ENCODE measurements at regions not wholly inside any gene's neighbourhood (a gene's known extent, or its start where the extent isn't known, plus 50 kb on each side); places are given as distances from the start of the nearest gene placed in this dataset.

- H3K4me2 ChIP-seq (ENCODE audit: insufficient read depth, low read length): no peak overlapping the region
- H3K9me1 ChIP-seq (ENCODE audit: control insufficient read depth, insufficient read depth, low read length): no peaks in the 10 kb centered on the region
- no peak overlapping the region for H3K9ac ChIP-seq (ENCODE audit: insufficient read depth in 1 of 2, low read depth in 2 of 2, low read length in 2 of 2)
- 0 out of 2 replicates have a peak, but pooled peaks cover 2% of the 10 kb centered on the region for H3K9me3 ChIP-seq (replicated peaks; ENCODE audit: control insufficient read depth, insufficient read depth, low read depth, low read length)
- WGBS (ENCODE audit: insufficient coverage, low coverage, missing lambda C conversion rate): 0% methylated on average over 2 of the region's 2 CpGs
- H3K4me3 ChIP-seq: no peak overlapping the region
- H4K20me1 ChIP-seq (replicated peaks; ENCODE audit: control insufficient read depth, insufficient read depth, low read length): no peaks in the 10 kb centered on the region
- H3K27me3 ChIP-seq (ENCODE audit: control insufficient read depth in 2 of 2, insufficient read depth in 2 of 2, low read length in 2 of 2): no peaks in the 10 kb centered on the region
- TF ChIP-seq NFE2 (IDR thresholded peaks at IDR 0.05; ENCODE audit: low read depth) (no peak), CXXC5 (CRISPR knock-in tag; IDR thresholded peaks at IDR 0.05) (no peak), USF2 (CRISPR knock-in tag; IDR thresholded peaks at IDR 0.05) (no peak), ZNF561 (CRISPR knock-in tag; conservative IDR thresholded peaks at IDR 0.05) (no peak), ZNF584 (CRISPR knock-in tag; IDR thresholded peaks at IDR 0.05; ENCODE audit: low read depth) (no peak), E4F1 (CRISPR knock-in tag; IDR thresholded peaks at IDR 0.05; ENCODE audit: borderline replicate concordance) (no peak), FOXJ3 (CRISPR knock-in tag; IDR thresholded peaks at IDR 0.05) (no peak), ZNF232 (CRISPR knock-in tag; IDR thresholded peaks at IDR 0.05) (no peak), MTA2 (IDR thresholded peaks at IDR 0.05; ENCODE audit: low read depth) (no peak), NR2F6 (CRISPR knock-in tag; IDR thresholded peaks at IDR 0.05) (no peak)
- TF ChIP-seq, protein P1, sequence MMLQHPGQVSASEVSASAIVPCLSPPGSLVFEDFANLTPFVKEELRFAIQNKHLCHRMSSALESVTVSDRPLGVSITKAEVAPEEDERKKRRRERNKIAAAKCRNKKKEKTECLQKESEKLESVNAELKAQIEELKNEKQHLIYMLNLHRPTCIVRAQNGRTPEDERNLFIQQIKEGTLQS (IDR thresholded peaks at IDR 0.05): no peak
- TF ChIP-seq, protein P1 (CRISPR knock-in tag; conservative IDR thresholded peaks at IDR 0.05): no peak
- CTCF ChIA-PET (ENCODE audit: low intra/inter-chr PET ratio): no interaction called here
- in situ Hi-C loops (cut with MboI) (no loop called here), intact Hi-C loops (cut with micrococcal nuclease) (no loop called here)
- H2AFZ ChIP-seq (ENCODE audit: low read depth, low read length): no peak overlapping the region
- ATAC-seq: no peak
- no TSS peak for BruUV-seq (replicated peaks)
- no peaks in the 10 kb centered on the region for H3K4me1 ChIP-seq (replicated peaks in 1 of 2; ENCODE audit: control insufficient read depth in 2 of 2, insufficient read depth in 2 of 2, low read length in 2 of 2)
- no peaks in the 10 kb centered on the region for H3K36me3 ChIP-seq (ENCODE audit: control insufficient read depth, insufficient read depth, low read length)
- no peaks in the 10 kb centered on the region for H3K79me2 ChIP-seq (ENCODE audit: control insufficient read depth, insufficient read depth, low read length)
- POLR2A ChIA-PET: no interaction called here
- no peak for DNase-seq (ENCODE audit: extremely low read depth in 1 of 4, low spot score in 3 of 4)
- FAIRE-seq: no peak
- no peak overlapping the region for H3K27ac ChIP-seq (ENCODE audit: extremely low read depth, low read depth, low read length)
These were observed 322.8 kb downstream of the POM121L12 start for GRCh38 chr7:53358269-53358668.
